ENCODE measurements at regions not wholly inside any gene's neighbourhood (a gene's known extent, or its start where the extent isn't known, plus 50 kb on each side); places are given as distances from the start of the nearest gene placed in this dataset.
"Not testable (repeated sequence)": the region's sequence is repeated elsewhere in the genome, so short reads cannot be mapped to it uniquely, and the experiment has no call there.

GRCh38 chr10:46717264-46717663 lies 138.3 kb downstream of the SYT15 start:
- H3K27ac ChIP-seq (ENCODE audit: low read length); H3K9me3 ChIP-seq (ENCODE audit: control insufficient read depth, low read length); DNase-seq; H3K27me3 ChIP-seq (ENCODE audit: control insufficient read depth, insufficient read depth); intact Hi-C loops (cut with DNase I); H3K4me3 ChIP-seq (ENCODE audit: low read length); ATAC-seq; H3K4me1 ChIP-seq (ENCODE audit: control insufficient read depth, insufficient read depth, low read length): not testable (repeated sequence)

- 94% methylated on average over 3 of the region's 3 CpGs for WGBS
These were observed 139.1 kb downstream of the SYT15 start for GRCh38 chr10:46718014-46718413.

DNA sequence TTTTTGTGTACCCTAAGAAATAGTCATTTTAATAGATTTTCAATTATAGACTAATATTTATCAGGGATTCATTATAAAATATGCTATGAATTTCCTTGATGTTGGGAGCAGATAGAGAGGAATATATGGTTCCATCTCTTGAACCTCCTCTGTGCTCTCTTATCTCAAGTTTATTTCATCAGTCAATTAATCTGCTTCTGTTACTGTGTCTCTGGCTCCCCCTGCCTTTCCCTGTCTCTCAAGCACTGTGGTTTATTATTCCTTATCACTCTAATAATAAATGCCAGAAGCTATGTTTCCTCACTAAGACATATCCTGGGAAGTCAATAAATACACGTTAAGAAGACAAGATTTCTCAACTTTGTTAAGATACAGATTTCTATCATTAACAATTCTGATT lies 141.5 kb downstream of the SYT15 start:
- WGBS = no CpG with 5 or more reads among the region's 1 CpG
- intact Hi-C loops (cut with DNase I); H3K27me3 ChIP-seq (ENCODE audit: control insufficient read depth, insufficient read depth); H3K9me3 ChIP-seq (ENCODE audit: control insufficient read depth, low read length); H3K4me3 ChIP-seq (ENCODE audit: low read length); H3K4me1 ChIP-seq (ENCODE audit: control insufficient read depth, insufficient read depth, low read length); H3K27ac ChIP-seq (ENCODE audit: low read length); DNase-seq; ATAC-seq: not testable (repeated sequence)

More at GRCh38 chr10:46718014-46718413, 139.1 kb downstream of the SYT15 start:
- DNase-seq; ATAC-seq; H3K27ac ChIP-seq (ENCODE audit: low read length); H3K27me3 ChIP-seq (ENCODE audit: control insufficient read depth, insufficient read depth); H3K4me1 ChIP-seq (ENCODE audit: control insufficient read depth, insufficient read depth, low read length); H3K4me3 ChIP-seq (ENCODE audit: low read length); intact Hi-C loops (cut with DNase I); H3K9me3 ChIP-seq (ENCODE audit: control insufficient read depth, low read length): not testable (repeated sequence)

GRCh38 chr10:46720811-46721518 lies 142.0 kb downstream of the SYT15 start:
- H3K4me1 ChIP-seq (ENCODE audit: control insufficient read depth, insufficient read depth, low read length); H3K9me3 ChIP-seq (ENCODE audit: control insufficient read depth, low read length); H3K27me3 ChIP-seq (ENCODE audit: control insufficient read depth, insufficient read depth); DNase-seq; H3K4me3 ChIP-seq (ENCODE audit: low read length); ATAC-seq; H3K27ac ChIP-seq (ENCODE audit: low read length); intact Hi-C loops (cut with DNase I): not testable (repeated sequence)
- 85% methylated on average over 4 of the region's 4 CpGs for WGBS

DNA sequence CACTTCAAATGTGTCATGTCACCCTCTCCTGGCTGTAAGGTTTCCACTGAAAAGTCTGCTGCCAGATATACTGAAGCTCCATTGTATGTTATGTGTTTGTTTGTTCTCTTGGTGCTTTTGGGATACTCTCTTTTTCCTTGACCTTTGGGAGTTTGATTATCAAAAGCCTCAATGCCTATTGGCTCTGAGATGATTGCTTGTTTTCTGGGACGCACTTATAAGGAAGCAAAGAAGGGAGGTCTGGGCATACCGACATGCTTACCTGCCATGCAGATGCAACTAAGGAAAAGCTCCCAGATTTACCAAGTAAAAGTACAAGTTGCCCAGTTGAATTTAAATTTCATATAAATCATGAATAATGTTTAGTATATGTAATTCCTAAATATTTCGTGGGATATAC lies 145.3 kb downstream of the SYT15 start:
- DNase-seq; H3K9me3 ChIP-seq (ENCODE audit: control insufficient read depth, low read length); intact Hi-C loops (cut with DNase I); H3K4me1 ChIP-seq (ENCODE audit: control insufficient read depth, insufficient read depth, low read length); H3K27me3 ChIP-seq (ENCODE audit: control insufficient read depth, insufficient read depth); ATAC-seq; H3K27ac ChIP-seq (ENCODE audit: low read length); H3K4me3 ChIP-seq (ENCODE audit: low read length): not testable (repeated sequence)
- WGBS = 78% methylated on average over 3 of the region's 3 CpGs

GRCh38 chr10:46728359-46728758 lies 149.4 kb downstream of the SYT15 start:
- ATAC-seq; H3K4me1 ChIP-seq (ENCODE audit: control insufficient read depth, insufficient read depth, low read length); H3K27me3 ChIP-seq (ENCODE audit: control insufficient read depth, insufficient read depth); H3K4me3 ChIP-seq (ENCODE audit: low read length); intact Hi-C loops (cut with DNase I); H3K27ac ChIP-seq (ENCODE audit: low read length); H3K9me3 ChIP-seq (ENCODE audit: control insufficient read depth, low read length); DNase-seq: not testable (repeated sequence)

DNA sequence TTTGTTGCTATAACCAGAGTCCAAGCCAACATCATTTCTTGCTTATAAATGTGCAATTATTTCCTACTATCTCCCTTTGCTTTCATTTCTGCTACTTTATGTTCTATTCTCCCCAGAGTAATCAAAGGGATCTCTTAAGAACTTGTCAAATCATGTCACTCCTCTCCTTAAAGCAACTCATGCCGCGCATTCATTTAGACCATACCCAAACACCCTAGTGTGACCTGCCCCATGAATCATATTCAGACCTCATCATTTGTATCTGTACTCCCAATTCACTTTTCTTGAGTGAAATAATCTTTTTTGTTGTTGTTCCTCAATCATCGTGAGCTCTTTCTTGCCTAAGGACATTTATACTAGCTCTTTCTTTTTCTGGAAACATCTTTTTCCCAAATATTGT lies 151.8 kb downstream of the SYT15 start:
- H3K27ac ChIP-seq (ENCODE audit: low read length); H3K4me3 ChIP-seq (ENCODE audit: low read length); H3K4me1 ChIP-seq (ENCODE audit: control insufficient read depth, insufficient read depth, low read length); intact Hi-C loops (cut with DNase I); ATAC-seq; H3K27me3 ChIP-seq (ENCODE audit: control insufficient read depth, insufficient read depth); DNase-seq; H3K9me3 ChIP-seq (ENCODE audit: control insufficient read depth, low read length): not testable (repeated sequence)
- no CpG with 5 or more reads among the region's 3 CpGs for WGBS

DNA sequence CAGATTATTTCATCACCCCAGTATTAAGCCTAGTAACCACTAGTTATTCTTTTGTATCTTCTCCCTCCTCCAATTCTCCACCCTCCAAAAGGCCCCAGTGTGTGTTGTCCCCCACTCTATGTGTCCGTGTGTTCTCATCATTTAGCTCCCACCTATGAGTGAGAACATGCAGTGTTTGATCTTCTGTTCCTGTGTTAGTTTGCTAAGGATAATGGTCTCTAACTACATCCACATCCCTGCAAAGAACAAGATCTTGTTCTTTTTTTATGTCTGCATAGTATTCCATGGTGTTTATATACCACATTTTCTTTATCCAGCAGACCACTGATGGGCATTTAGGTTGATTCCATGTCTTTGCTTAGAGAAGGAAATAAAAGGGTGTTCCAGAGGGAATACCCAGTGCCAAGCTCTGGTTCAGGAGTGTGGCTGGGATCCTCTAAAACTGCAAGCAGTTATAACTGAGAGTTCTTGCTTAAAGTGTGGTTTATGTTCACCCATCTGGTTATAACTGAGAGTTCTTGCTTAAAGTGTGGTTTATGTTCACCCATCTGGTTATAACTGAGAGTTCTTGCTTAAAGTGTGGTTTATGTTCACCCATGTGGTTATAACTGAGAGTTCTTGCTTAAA lies 154.8 kb downstream of the SYT15 start:
- DNase-seq; intact Hi-C loops (cut with DNase I); H3K4me1 ChIP-seq (ENCODE audit: control insufficient read depth, insufficient read depth, low read length); H3K27me3 ChIP-seq (ENCODE audit: control insufficient read depth, insufficient read depth); H3K27ac ChIP-seq (ENCODE audit: low read length); H3K9me3 ChIP-seq (ENCODE audit: control insufficient read depth, low read length); ATAC-seq; H3K4me3 ChIP-seq (ENCODE audit: low read length): not testable (repeated sequence)
- no CpG with 5 or more reads among the region's 1 CpG for WGBS

DNA sequence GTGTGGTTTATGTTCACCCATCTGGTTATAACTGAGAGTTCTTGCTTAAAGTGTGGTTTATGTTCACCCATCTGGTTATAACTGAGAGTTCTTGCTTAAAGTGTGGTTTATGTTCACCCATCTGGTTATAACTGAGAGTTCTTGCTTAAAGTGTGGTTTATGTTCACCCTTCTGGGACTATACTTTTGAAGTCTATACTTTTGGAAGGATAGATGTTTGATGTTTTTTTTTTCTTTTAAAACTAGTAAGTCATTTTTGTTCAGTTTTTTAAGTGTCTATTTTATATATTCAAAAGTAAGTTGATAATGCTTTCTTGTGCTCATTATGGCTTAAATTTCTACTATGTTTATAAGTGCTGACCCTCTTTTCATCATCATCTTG lies 155.3 kb downstream of the SYT15 start:
- DNase-seq; ATAC-seq; H3K9me3 ChIP-seq (ENCODE audit: control insufficient read depth, low read length); H3K4me1 ChIP-seq (ENCODE audit: control insufficient read depth, insufficient read depth, low read length); H3K4me3 ChIP-seq (ENCODE audit: low read length); intact Hi-C loops (cut with DNase I); H3K27ac ChIP-seq (ENCODE audit: low read length); H3K27me3 ChIP-seq (ENCODE audit: control insufficient read depth, insufficient read depth): not testable (repeated sequence)

DNA sequence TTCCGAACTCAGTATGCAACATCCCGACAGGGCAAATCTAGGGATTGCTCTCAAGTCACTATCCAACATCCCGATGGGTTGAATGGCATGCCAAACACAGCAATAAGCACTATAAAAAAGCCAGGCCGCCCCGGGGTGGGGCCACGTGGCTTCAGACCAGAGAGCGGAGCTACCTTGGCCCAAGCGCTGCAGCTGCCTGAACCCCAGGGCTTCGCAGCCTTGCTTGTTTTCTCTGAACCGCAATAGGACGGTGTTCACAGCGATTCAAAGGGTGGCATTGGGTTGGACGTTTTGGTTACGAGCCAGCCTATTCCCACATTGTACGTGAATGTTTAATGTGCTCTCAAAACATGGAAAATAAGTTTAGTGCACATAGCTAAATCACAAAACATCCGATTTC lies 161.0 kb downstream of the SYT15 start:
- WGBS = 46% methylated on average over 15 of the region's 16 CpGs
- ATAC-seq; intact Hi-C loops (cut with DNase I); H3K4me3 ChIP-seq (ENCODE audit: low read length); H3K4me1 ChIP-seq (ENCODE audit: control insufficient read depth, insufficient read depth, low read length); H3K9me3 ChIP-seq (ENCODE audit: control insufficient read depth, low read length); H3K27me3 ChIP-seq (ENCODE audit: control insufficient read depth, insufficient read depth); H3K27ac ChIP-seq (ENCODE audit: low read length); DNase-seq: not testable (repeated sequence)

DNA sequence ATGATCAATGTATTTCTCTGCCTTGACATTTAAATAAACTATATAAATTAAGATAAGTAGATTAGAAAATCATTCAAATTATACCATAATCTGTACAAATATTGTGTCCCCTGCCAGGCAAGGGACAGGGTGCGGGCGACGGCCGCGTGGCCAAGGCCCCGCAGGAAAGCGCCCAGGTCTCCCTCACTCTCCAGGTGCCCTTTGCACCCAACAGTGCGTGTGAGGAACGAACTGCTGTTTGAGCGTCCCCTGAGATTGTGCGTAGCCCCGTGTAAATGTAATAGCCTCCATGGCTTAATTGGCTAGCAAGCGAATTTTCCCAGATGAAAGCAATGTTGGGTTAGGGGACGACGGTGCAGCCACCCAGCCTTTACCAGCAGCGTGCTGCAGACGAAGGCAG lies 161.4 kb downstream of the SYT15 start:
- intact Hi-C loops (cut with DNase I); H3K9me3 ChIP-seq (ENCODE audit: control insufficient read depth, low read length); H3K4me1 ChIP-seq (ENCODE audit: control insufficient read depth, insufficient read depth, low read length); H3K27ac ChIP-seq (ENCODE audit: low read length); H3K4me3 ChIP-seq (ENCODE audit: low read length); ATAC-seq; DNase-seq; H3K27me3 ChIP-seq (ENCODE audit: control insufficient read depth, insufficient read depth): not testable (repeated sequence)
- 64% methylated on average over 12 of the region's 17 CpGs for WGBS

Measured in right cardiac atrium (tissue), 5 donors.